GM18868 (cell line): ENCODE measurements at regions not wholly inside any gene's neighbourhood (a gene's known extent, or its start where the extent isn't known, plus 50 kb on each side); places are given as distances from the start of the nearest gene placed in this dataset.
"Not testable (repeated sequence)": the region's sequence is repeated elsewhere in the genome, so short reads cannot be mapped to it uniquely, and the experiment has no call there.

Experiments used
- ATAC-seq: cut with Tn5 transposase; IDR thresholded peaks from one replicate; pipeline ENCODE4 v1.9.1; 2021; ENCODE audit warnings: mild to moderate bottlenecking, moderate library complexity; ENCODE audit not compliant: unreplicated experiment

- ATAC-seq, result no peak
These were observed 88.8 kb downstream of the CD24 start for GRCh38 chr6:106885679-106886078.

DNA sequence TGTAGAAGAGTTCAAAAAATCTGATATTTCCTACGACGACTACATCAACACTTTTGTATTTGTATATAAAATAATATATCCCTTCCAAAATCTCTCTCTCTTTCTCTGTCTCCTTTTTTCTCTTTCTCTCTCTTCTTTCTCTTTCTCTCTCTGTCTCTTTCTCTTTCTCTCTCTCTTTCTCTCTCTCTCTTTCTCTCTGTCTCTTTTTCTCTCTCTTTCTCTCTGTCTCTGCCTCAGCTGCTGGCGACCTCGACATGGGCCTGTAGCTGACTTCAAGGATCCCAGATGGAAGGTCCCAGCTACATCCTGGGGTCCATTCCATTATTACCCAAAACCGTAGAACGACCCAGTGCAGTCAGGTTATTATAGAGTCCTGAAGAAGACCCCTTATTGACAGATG lies 90.0 kb downstream of the CD24 start:
- no peak for ATAC-seq

DNA sequence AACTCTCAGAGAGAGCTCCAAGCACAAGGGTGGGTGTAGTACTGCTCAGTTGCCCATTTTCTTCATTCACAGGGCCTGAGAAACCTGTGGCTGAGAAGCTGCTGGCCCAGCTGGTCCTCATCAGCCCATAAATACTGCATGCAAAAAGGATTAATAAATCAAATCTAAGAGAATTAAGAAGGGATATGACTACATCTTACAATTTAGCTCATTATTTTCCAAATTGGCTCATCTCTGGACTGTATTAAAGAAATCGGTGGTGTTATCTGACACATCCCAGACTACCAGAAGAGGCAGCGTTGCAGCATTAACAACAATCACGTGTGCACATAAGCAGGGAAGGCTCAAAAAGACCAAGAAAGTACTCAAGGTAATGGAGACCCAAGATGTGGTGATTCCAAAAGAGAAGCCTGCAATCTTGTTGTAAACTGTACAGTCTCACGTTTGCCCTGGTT lies 90.7 kb downstream of the CD24 start:
- ATAC-seq, result no peak

DNA sequence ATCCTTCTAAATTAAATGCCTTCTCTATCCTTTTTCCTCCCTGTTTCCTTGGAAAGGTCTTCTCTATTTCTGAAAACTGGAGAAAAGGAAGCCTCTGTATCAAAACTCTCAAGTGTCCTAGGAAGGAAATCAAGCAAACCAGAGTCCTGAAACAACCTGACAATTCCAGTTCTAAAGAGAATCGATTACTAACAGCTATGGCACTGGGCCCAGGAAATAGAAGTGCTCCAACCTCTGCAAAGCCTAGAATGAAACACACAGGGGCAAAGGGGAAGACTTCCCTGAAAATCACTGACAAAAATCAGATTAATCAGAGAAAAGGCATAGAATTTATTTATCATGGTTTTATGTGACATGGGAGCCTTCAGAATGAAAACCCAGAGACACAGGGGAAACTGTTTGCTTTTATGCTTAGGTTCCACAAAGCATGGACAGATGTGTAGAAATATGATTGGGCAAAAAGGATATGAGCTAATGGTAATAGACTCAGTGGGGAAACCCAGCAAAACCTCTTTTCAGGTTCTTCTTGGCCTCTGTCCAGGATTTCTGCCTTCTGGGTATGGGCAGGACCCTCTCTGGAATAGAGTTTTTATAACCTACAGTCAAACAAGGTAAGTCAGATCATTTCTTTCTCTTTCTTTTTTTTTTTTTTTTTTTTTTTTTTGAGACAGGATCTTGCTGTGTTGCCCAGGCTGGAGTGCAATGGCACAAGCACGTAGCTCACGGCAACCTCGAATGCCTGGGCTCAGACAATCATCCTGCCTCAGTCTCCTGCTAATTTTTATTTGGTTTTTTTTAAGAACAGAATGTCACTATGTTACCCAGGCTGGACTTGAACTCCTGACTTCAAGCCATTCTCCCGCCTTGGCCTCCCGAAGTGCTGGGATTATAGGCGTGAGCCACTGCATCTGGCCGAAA lies 91.7 kb downstream of the CD24 start:
- no peak for ATAC-seq

DNA sequence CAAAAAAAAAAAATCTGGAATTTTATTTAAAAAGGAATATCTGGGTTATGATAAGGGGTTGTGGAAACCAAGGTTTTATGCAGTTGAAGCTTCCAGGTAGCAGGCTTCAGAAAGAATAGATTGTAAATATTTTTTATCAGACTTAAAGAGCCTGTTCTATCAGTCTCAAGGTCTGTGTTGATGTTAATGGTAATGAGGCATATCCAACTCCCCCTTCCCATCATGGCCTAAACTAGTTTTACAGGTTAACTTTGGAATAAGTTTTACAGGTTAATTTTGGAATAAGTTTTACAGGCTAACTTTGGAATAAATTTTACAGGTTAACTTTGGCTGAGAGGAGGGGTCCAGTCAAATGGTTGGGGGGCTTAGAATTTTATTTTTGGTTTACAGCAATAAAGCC lies 92.4 kb downstream of the CD24 start:
- ATAC-seq, result no peak

GRCh38 chr6:106880952-106881351 lies 93.6 kb downstream of the CD24 start:
- ATAC-seq, result no peak

DNA sequence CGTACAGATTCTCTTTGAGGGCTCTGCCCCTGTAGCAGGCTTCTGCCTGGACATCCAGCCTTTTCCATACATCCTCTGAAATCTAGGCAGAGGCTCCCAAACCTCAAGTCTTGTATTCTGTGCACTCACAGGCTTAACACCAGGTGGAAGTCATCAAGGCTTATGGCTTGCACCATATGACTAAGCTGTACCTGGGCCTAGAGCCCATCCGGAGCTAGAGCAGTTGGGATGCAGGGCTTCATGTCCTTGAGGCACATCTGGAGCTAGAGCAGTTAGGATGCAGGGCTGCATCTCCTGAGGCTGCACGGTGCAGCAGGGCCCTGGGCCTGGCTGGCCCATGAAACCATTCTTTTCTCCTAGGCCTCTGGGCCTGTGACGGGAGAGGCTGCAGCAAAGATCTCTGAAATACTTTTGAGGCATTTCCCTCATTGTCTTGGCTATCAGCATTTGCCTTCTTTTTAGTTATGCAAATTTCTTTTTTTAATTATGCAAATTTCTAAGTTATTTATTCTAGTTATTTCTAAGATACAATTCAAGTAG lies 98.7 kb downstream of the CD24 start:
- no peak for ATAC-seq

DNA sequence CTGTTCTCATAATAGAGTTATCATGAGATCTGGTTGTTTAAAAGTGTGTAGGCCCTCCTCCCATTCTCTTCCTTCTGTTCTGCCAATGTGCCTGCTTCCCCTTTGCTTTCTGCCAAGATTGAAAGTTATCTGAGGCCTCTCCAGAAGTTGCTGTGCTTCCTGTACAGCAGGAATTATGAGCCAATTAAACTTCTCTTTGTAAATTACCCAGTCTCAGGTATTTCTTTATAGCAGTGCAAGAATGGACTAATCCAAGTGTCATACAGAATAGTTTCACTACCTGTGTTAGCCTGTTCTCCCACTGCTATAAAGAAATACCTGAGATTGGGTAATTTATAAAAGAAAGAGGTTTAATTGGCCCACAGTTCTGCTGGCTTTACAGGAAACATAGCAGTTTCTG lies 100.0 kb downstream of the CD24 start:
- ATAC-seq, result no peak

DNA sequence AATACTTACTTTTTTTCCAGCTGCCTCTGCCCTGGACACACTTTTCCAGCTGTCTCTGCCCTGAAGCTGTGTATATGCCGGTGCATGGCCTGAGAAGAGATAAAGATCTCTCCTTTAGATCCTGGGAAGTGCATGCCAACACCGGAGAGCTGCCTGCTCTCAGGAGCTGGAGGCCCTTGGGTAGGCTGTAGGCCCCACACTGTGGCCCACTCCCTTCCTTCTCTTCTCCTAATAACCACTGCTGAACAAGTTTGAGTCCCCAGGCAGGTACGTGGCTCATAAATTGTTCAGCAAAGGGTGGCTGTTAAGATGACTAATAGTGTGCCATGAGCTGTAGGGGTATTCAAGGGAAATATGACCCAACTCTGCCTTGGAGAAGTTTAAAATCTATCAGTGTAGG lies 102.5 kb downstream of the CD24 start:
- ATAC-seq, result no peak

DNA sequence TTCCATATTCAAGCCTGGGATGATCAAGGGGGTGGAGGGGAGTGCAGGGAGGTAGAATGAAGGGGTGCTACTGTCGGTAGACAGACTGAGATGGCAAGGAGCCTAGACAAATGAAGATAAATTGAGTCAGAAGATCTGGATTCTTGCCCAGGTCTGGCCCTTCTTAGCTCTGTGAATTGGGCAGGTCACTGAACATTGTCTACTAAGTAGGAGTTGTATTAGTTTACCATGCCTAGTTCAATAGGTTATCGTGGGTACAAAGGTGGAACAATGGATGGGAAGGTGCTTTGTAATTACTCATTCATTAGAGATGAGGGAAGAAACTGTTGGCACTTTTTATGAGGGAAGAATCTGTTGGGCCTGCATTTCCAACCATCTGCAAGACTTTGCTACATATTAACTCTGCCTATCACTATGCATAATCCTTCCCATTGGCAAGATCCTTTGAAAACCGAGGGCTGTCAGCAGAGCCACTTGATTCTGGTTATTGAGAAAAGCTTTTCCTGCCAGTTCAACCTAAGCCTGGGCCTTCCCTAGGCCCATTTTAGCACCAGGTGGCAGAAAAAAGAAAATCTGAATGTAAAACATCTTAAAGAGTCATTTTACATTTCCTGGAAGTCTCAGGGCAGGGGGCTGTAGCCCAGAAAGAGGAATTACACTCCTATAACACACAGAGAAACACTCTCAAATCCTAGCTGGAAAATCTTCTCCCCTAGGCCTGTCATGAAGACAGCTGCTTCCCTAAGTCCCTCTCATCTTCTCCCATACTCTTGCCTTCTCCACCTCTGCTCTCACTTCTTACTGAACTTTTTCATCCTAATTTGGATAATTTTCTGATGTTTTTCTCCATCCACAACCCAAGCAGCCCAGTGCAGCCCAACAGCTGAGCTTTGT lies 103.5 kb downstream of the CD24 start:
- no peak for ATAC-seq

DNA sequence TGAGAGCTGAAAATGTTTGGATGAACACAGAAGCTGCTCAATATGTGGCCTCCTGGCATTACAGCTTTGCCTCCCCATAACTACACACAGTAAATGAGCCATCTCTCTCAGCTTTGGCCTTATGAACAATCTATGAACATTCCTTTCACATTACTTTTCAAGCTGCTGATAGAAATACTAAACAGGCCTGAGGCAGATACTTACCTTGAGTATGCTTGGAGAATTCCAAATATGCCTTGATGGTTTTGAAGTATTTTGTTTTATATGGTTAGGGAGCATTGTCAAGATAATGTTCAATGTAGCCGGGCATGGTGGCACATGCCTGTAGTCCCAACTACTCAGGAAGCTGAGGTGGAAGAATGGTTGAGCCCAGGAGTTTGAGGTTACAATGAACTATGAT lies 104.5 kb downstream of the CD24 start:
- no peak for ATAC-seq

DNA sequence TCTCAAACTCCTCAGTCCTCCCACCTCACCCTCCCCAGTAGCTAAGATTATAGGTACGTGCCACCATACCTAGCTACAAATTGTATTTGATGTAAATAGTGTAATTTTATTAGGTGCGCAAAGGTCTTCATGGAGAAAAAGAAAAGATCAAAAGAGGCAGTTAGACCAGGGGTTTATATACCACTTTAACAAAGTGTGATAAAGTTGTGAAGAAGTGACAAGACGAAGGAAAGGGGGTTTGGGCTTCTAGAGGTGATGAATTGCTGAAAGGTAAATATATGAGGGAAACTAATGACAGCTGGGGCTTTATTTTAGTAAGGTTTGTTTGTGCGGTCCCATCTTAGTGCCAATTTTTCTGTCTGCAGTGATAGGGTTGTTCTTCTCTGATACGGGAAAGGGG lies 105.3 kb downstream of the CD24 start:
- no peak for ATAC-seq

- ATAC-seq, result no peak
These were observed 107.5 kb downstream of the CD24 start for GRCh38 chr6:106866875-106867658.

DNA sequence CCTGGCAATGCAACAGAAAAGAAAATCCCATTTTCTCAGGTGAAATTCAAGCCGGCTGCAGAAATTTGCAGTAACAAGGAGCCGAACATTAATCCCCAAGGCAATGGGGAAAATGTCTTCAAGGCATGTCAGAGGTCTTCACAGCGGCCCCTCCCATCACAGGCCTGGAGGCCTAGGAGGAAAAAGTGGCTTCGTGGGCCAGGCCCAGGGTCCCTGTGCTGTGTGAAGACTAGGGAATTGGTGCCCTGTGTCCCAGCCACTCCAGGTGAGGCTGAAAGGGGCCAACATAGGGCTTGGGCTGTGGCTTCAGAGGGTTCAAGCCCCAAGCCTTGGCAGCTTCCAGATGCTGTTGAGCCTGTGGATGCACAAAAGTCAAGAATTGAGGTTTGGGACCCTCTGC lies 111.7 kb downstream of the CD24 start:
- ATAC-seq, result no peak

- ATAC-seq, result no peak
These were observed 113.6 kb downstream of the CD24 start for GRCh38 chr6:106860940-106861339.

DNA sequence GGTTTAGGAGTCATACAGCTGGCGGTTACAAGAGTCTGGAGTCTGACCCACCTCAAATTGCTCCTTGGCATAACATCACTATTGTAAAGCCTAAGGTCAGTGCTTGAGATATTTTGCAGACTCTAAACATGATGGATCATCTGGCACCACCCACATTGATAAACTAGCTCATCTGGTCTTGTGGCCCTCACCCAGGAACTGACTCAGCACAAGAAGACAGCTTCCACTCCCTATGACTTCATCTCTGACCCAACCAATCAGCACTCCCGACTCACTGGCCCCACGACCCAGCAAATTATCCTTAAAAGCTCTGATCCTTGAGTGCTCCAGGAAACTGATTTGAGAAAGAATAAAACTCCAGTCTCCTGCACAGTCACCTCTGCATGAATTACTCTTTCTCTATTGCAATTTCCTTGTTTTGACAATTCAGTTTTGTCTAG lies 115.9 kb downstream of the CD24 start:
- ATAC-seq, result no peak

DNA sequence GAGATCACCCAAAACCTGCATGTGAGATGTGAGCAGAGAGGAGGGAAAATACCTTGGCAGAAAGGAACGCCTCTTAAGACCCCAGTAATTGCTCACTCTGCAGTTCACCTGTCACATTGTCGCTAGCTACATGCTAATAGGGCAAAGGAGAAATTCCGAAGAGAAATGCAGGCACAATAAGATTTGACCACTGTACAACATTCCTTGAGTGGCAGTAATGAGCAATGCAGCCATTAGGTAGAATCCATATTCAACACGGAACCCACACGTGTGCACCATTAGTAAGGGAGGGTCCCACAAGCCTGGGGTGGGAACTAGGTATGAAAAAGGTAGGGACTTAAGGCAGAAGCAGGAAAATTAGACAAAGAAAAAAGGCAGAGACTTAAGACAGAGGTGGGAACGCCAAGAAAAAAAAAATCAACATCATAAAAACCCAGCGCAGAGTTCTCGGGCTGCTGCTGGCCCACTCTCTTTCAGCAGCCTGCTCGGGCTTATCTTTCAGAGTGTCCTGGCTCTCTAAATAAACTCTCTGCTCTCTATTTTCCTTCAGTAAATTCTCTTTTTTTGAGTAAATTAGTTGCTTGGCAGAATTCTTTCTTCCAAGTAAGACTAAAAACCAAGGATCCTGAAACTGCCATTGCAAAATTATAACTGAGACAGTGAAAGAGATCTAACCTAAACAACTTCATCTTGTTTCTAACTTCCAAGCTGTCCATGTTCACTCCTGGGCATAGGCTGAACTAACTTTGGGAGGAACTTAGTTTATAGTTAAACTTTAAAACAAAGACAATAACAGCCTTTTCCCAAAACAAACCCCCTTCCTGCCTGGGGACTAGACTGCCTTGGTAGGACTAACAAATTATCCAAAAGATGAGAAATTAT lies 116.5 kb downstream of the CD24 start:
- ATAC-seq, result no peak

DNA sequence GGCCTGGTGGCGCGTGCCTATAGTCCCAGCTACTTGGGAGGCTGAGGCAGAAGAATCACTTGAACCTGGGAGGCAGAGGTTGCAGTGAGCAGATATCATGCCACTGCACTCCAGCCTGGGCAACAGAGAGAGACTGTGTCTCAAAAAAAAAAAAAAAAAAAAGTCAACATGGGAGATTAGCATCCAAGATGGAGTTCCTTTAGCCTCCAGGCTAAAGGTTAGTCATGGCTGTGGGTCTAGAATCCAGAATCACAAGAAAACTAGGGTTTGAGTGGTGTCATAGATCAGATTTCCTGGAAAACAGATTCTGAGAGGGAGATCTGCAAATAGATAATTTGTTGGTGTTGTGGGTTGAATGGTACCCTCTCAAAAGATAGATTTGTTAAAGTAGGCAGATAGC lies 117.2 kb downstream of the CD24 start:
- not testable (repeated sequence) for ATAC-seq

DNA sequence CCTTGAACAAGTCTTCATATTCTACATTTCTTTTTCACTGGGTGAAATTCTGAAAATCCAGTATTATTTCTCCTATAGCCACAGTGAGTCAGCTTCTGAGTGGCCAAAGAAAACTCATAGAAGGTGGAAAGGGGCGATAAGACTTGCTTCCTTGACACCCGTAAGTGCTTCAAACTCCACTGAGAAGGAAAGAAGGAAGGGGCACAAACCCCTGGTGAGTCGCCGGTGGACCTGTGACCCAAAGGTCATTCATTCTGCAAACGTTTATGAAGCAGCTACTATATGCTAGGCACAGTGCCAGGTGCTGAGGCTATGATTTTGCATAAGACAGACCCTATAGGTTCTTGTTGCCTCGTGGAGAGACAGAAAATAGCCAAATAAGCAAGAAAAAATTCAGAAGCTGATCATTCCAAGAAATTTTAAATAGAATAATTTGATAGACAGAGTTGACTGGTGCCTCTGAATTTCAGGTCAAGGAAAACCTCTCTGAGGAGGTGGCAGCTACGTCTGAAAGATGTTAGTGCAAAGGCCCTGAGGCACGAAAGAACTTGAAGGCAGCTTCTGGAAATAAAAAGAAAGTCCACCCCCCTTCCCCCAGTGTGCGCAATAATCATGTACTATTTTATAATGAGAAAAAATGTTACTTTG lies 118.2 kb downstream of the CD24 start:
- no peak for ATAC-seq
